Mesendoderm (in vitro differentiated cells): ENCODE measurements at regions not wholly inside any gene's neighbourhood (a gene's known extent, or its start where the extent isn't known, plus 50 kb on each side); places are given as distances from the start of the nearest gene placed in this dataset.

Experiments
- DNase-seq: peaks from one replicate; pipeline ENCODE4 v3.0.0; 2013
- H2AK5ac ChIP-seq: 2 replicates; pipeline ENCODE4 v1.6.1; 2013; ENCODE audit warnings: low read length, inconsistent platforms
- H2BK120ac ChIP-seq: 2 replicates; pipeline ENCODE4 v1.6.1; 2013; ENCODE audit warnings: low read depth, mild to moderate bottlenecking, low read length, moderate library complexity, mixed read lengths
- H2BK15ac ChIP-seq: replicated peaks from 2 replicates; pipeline ENCODE4 v1.6.1; 2013; ENCODE audit warnings: low read depth, mild to moderate bottlenecking, moderate library complexity
- H2BK5ac ChIP-seq: 2 replicates; pipeline ENCODE4 v1.6.1; 2013; ENCODE audit warnings: low read length, inconsistent platforms
- H3K18ac ChIP-seq: 2 replicates; pipeline ENCODE4 v1.6.1; 2013; ENCODE audit warnings: mild to moderate bottlenecking, low read length, mixed read lengths
- H3K23ac ChIP-seq: one replicate; pipeline ENCODE4 v1.6.1; 2013; ENCODE audit warnings: low read length
- H3K27ac ChIP-seq: 2 replicates; pipeline ENCODE4 v1.5.1; 2013; ENCODE audit warnings: low read depth, mild to moderate bottlenecking, inconsistent platforms, low read length, moderate library complexity
- H3K27me3 ChIP-seq: 2 replicates; pipeline ENCODE4 v1.6.1; 2013; ENCODE audit warnings: low read length, control low read depth, mild to moderate bottlenecking, inconsistent platforms; ENCODE audit not compliant: insufficient read depth, poor library complexity
- H3K36me3 ChIP-seq: 2 replicates; pipeline ENCODE4 v1.6.1; 2013; ENCODE audit warnings: low read length, inconsistent platforms; ENCODE audit not compliant: control insufficient read depth, insufficient read depth
- H3K4ac ChIP-seq: one replicate; pipeline ENCODE4 v1.6.1; 2013; ENCODE audit warnings: low read depth, mild to moderate bottlenecking, low read length, moderate library complexity
- H3K4me1 ChIP-seq: 2 replicates; pipeline ENCODE4 v1.6.1; 2013; ENCODE audit warnings: low read depth, low read length, inconsistent platforms; ENCODE audit not compliant: control insufficient read depth
- H3K4me2 ChIP-seq: 2 replicates; pipeline ENCODE4 v1.6.1; 2013; ENCODE audit warnings: low read length
- H3K4me3 ChIP-seq: 2 replicates; pipeline ENCODE4 v1.5.1; 2013; ENCODE audit warnings: mild to moderate bottlenecking, low read length
- H3K56ac ChIP-seq: one replicate; pipeline ENCODE4 v1.6.1; 2013; ENCODE audit warnings: low read length
- H3K79me1 ChIP-seq: 2 replicates; pipeline ENCODE4 v1.6.1; 2013; ENCODE audit warnings: low read length, inconsistent platforms
- H3K79me2 ChIP-seq: 2 replicates; pipeline ENCODE4 v1.6.1; 2013; ENCODE audit warnings: mild to moderate bottlenecking, low read length; ENCODE audit not compliant: control insufficient read depth, insufficient read depth
- H3K9ac ChIP-seq: 2 replicates; pipeline ENCODE4 v1.6.1; 2013; ENCODE audit warnings: low read length, inconsistent platforms
- H4K5ac ChIP-seq: one replicate; pipeline ENCODE4 v1.6.1; 2013; ENCODE audit warnings: low read length
- H4K8ac ChIP-seq: one replicate; pipeline ENCODE4 v1.6.1; 2013; ENCODE audit warnings: low read depth, mild to moderate bottlenecking, control low read depth, low read length, moderate library complexity
- WGBS: extraction: QIAGEN DNeasy Blood & Tissue Kit; methylation state at CpG from one replicate; pipeline ENCODE4 v1.1.7; 2013; ENCODE audit warnings: low lambda C conversion rate, missing lambda C conversion rate; ENCODE audit not compliant: insufficient coverage; ENCODE audit errors: extremely low coverage; 5-methylcytosine and 5-hydroxymethylcytosine counted together

GRCh38 chr12:115405471-115405860 lies 721.5 kb upstream of the TBX3 start:
- H3K27ac ChIP-seq: no peak overlapping the region
- H3K4ac ChIP-seq: no peak overlapping the region
- H3K4me1 ChIP-seq: peaks cover 6% of the 10 kb centered on the region
- no peak overlapping the region for H4K8ac ChIP-seq
- no peaks in the 10 kb centered on the region for H3K36me3 ChIP-seq
- H3K9ac ChIP-seq: no peak overlapping the region
- H3K79me1 ChIP-seq: no peaks in the 10 kb centered on the region
- H3K27me3 ChIP-seq: no peaks in the 10 kb centered on the region
- no peak overlapping the region for H2BK15ac ChIP-seq
- H2AK5ac ChIP-seq: no peak overlapping the region
- H3K18ac ChIP-seq: no peak overlapping the region
- no peak overlapping the region for H3K23ac ChIP-seq
- H2BK5ac ChIP-seq: no peak overlapping the region
- H2BK120ac ChIP-seq: no peak overlapping the region
- no peak for DNase-seq
- no peaks in the 10 kb centered on the region for H3K79me2 ChIP-seq
- H3K56ac ChIP-seq: no peak overlapping the region
- no CpG with 5 or more reads among the region's 4 CpGs for WGBS
- H4K5ac ChIP-seq: no peak overlapping the region
- H3K4me2 ChIP-seq: no peak overlapping the region
- no peak overlapping the region for H3K4me3 ChIP-seq

- no peak overlapping the region for H3K4me2 ChIP-seq
- H3K9ac ChIP-seq: no peak overlapping the region
- H2BK5ac ChIP-seq: no peak overlapping the region
- H4K8ac ChIP-seq: no peak overlapping the region
- H3K79me1 ChIP-seq: no peaks in the 10 kb centered on the region
- H3K56ac ChIP-seq: no peak overlapping the region
- H4K5ac ChIP-seq: no peak overlapping the region
- no peak overlapping the region for H3K18ac ChIP-seq
- no peak overlapping the region for H3K4me3 ChIP-seq
- no peak overlapping the region for H2AK5ac ChIP-seq
- H3K27me3 ChIP-seq: no peaks in the 10 kb centered on the region
- H3K27ac ChIP-seq: no peak overlapping the region
- H2BK120ac ChIP-seq: no peak overlapping the region
- no peak overlapping the region for H3K23ac ChIP-seq
- H3K36me3 ChIP-seq: no peaks in the 10 kb centered on the region
- no peaks in the 10 kb centered on the region for H3K79me2 ChIP-seq
- DNase-seq: no peak
- WGBS: no CpG with 5 or more reads among the region's 9 CpGs
- peaks cover 6% of the 10 kb centered on the region for H3K4me1 ChIP-seq
- H2BK15ac ChIP-seq: no peak overlapping the region
- H3K4ac ChIP-seq: no peak overlapping the region
Observed at GRCh38 chr12:115404761-115405470, 720.9 kb upstream of the TBX3 start.

- Histone ChIP-seq H3K79me1 (no peaks in the 10 kb centered on the region), H3K36me3 (no peaks in the 10 kb centered on the region), H3K27ac (no peak overlapping the region), H4K8ac (no peak overlapping the region), H3K4me1 (peaks cover 6% of the 10 kb centered on the region), H3K18ac (no peak overlapping the region), H3K56ac (no peak overlapping the region), H3K27me3 (no peaks in the 10 kb centered on the region), H3K9ac (no peak overlapping the region), H2AK5ac (no peak overlapping the region), H3K4ac (no peak overlapping the region), H2BK120ac (no peak overlapping the region), H2BK5ac (no peak overlapping the region), H3K4me3 (no peak overlapping the region), H4K5ac (no peak overlapping the region), H3K4me2 (no peak overlapping the region), H2BK15ac (no peak overlapping the region), H3K79me2 (no peaks in the 10 kb centered on the region), H3K23ac (no peak overlapping the region)
- DNase-seq: no peak
- WGBS: no CpG with 5 or more reads among the region's 5 CpGs
Observed at GRCh38 chr12:115403689-115404088, 719.7 kb upstream of the TBX3 start.

DNA sequence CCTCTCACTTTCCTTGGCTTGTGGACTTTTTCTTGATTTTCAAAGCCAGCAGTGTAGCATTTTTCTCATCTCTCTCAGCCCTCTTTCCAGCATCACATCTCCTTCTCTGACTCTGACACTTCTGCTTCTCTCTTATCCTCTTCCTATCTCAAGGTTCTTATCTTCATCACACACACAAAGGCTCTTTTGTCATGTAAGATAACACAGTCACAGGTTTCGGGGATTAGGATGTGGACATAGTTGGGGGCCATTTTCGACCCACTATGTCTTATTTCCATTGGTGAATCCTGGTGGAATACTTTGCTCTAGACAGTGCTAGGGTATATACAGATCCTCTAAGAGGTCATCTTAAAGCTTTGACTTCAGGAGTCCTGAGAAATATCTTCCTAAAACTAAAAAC lies 719.3 kb upstream of the TBX3 start:
- H3K4me1 ChIP-seq: peaks cover 6% of the 10 kb centered on the region
- H3K56ac ChIP-seq: no peak overlapping the region
- no peak overlapping the region for H2BK5ac ChIP-seq
- H4K8ac ChIP-seq: no peak overlapping the region
- H3K79me2 ChIP-seq: no peaks in the 10 kb centered on the region
- no peaks in the 10 kb centered on the region for H3K27me3 ChIP-seq
- no peak overlapping the region for H3K9ac ChIP-seq
- H3K23ac ChIP-seq: no peak overlapping the region
- H2BK15ac ChIP-seq: no peak overlapping the region
- no peak overlapping the region for H4K5ac ChIP-seq
- H3K27ac ChIP-seq: no peak overlapping the region
- no peak overlapping the region for H3K4me3 ChIP-seq
- DNase-seq: peak; percentile 84
- no peak overlapping the region for H3K4ac ChIP-seq
- no peak overlapping the region for H2AK5ac ChIP-seq
- H2BK120ac ChIP-seq: no peak overlapping the region
- H3K18ac ChIP-seq: peak overlapping the region; percentile 36
- no peaks in the 10 kb centered on the region for H3K79me1 ChIP-seq
- no peaks in the 10 kb centered on the region for H3K36me3 ChIP-seq
- H3K4me2 ChIP-seq: no peak overlapping the region
- no CpG with 5 or more reads among the region's 2 CpGs for WGBS

DNA sequence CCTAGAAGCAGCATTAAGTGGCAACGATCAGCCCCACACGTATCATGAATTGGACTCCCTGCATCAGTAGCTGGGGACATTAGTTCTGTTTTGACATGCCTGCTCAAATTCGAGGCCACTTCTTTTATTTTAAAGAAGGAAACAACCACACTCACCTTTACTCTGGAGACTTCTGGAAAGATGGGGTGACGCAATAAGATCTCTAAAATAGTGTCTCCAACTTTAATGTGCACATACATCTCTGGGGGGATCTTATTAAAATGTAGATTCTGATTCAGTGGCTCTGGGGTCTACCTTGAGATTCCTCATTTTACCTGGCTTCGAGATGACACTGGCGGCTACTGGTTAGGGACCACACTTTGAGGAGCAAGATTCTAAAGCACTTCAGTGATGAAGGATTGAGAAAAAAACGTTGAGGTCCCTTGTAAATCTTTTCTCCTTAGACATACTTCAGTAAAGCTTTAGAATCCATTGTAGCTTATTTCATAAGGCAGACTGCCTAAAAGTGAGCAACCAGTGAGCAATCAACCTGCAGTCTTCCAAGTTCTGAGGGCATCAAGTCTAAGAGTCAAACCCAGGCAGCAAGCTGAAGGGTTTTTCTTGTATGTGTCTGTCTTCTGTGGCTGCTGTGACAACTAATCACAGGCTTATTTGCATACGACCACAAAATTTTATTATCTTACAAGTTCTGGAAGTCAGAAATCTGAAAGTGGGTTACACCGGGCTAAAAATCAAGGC lies 718.6 kb upstream of the TBX3 start:
- no peak overlapping the region for H3K9ac ChIP-seq
- no peak overlapping the region for H2AK5ac ChIP-seq
- H4K8ac ChIP-seq: no peak overlapping the region
- H3K56ac ChIP-seq: no peak overlapping the region
- H2BK15ac ChIP-seq: no peak overlapping the region
- H3K4me1 ChIP-seq: peaks cover 6% of the 10 kb centered on the region
- H3K27ac ChIP-seq: no peak overlapping the region
- no peaks in the 10 kb centered on the region for H3K27me3 ChIP-seq
- no peak overlapping the region for H3K4me2 ChIP-seq
- H3K79me1 ChIP-seq: no peaks in the 10 kb centered on the region
- peak overlapping the region; percentile 36 for H3K18ac ChIP-seq
- no CpG with 5 or more reads among the region's 9 CpGs for WGBS
- H3K36me3 ChIP-seq: no peaks in the 10 kb centered on the region
- no peaks in the 10 kb centered on the region for H3K79me2 ChIP-seq
- no peak overlapping the region for H2BK5ac ChIP-seq
- no peak overlapping the region for H4K5ac ChIP-seq
- H2BK120ac ChIP-seq: no peak overlapping the region
- H3K4ac ChIP-seq: no peak overlapping the region
- no peak overlapping the region for H3K23ac ChIP-seq
- no peak overlapping the region for H3K4me3 ChIP-seq
- DNase-seq: no peak
